ENCODE measurements at regions not wholly inside any gene's neighbourhood (a gene's known extent, or its start where the extent isn't known, plus 50 kb on each side); places are given as distances from the start of the nearest gene placed in this dataset.
A peak's percentile ranks its signal among the peaks of the same experiment; 100 is the strongest.

- no peak for DNase-seq
Observed at GRCh38 chr2:221330436-221330835, 241.7 kb downstream of the EPHA4 start.

- DNase-seq = no peak
Observed at GRCh38 chr2:221334481-221335218, 237.5 kb downstream of the EPHA4 start.

GRCh38 chr2:221335219-221335752 lies 236.8 kb downstream of the EPHA4 start:
- no peak for DNase-seq

GRCh38 chr2:221336967-221337366 lies 235.1 kb downstream of the EPHA4 start:
- no peak for DNase-seq

- no peak for DNase-seq
Observed at GRCh38 chr2:221337957-221338685, 234.0 kb downstream of the EPHA4 start.

- DNase-seq = no peak
Observed at GRCh38 chr2:221342388-221342787, 229.7 kb downstream of the EPHA4 start.

- no peak for DNase-seq
Observed at GRCh38 chr2:221343524-221343923, 228.6 kb downstream of the EPHA4 start.

GRCh38 chr2:221345516-221345915 lies 226.6 kb downstream of the EPHA4 start:
- no peak for DNase-seq

GRCh38 chr2:221346411-221346810 lies 225.7 kb downstream of the EPHA4 start:
- no peak for DNase-seq

GRCh38 chr2:221347471-221347870 lies 224.6 kb downstream of the EPHA4 start:
- DNase-seq = peak; percentile 64

- no peak for DNase-seq
Observed at GRCh38 chr2:221350616-221351015, 221.5 kb downstream of the EPHA4 start.

- no peak for DNase-seq
Observed at GRCh38 chr2:221353201-221353600, 218.9 kb downstream of the EPHA4 start.

GRCh38 chr2:221360312-221360711 lies 211.8 kb downstream of the EPHA4 start:
- DNase-seq = no peak

- no peak for DNase-seq
Observed at GRCh38 chr2:221360742-221361141, 211.4 kb downstream of the EPHA4 start.

GRCh38 chr2:221361633-221362032 lies 210.5 kb downstream of the EPHA4 start:
- DNase-seq = no peak

GRCh38 chr2:221364672-221365071 lies 207.4 kb downstream of the EPHA4 start:
- DNase-seq = no peak

All from HCEC 1CT (cell line).